Kidney tubule cell (primary cell): ENCODE measurements at regions not wholly inside any gene's neighbourhood (a gene's known extent, or its start where the extent isn't known, plus 50 kb on each side); places are given as distances from the start of the nearest gene placed in this dataset.
"Not testable (repeated sequence)": the region's sequence is repeated elsewhere in the genome, so short reads cannot be mapped to it uniquely, and the experiment has no call there.

Experiments used
- DNase-seq: peaks from one replicate; pipeline ENCODE4 v3.0.0-alpha.2; 2018; ENCODE audit warnings: low spot score

GRCh38 chr18:10142056-10142455 lies 228.2 kb downstream of the VAPA start:
- no peak for DNase-seq

- peak; percentile 30 for DNase-seq
These were observed 228.8 kb downstream of the VAPA start for GRCh38 chr18:10142496-10143160.

- no peak for DNase-seq
These were observed 229.8 kb downstream of the VAPA start for GRCh38 chr18:10143596-10143995.

GRCh38 chr18:10145546-10145945 lies 231.7 kb downstream of the VAPA start:
- no peak for DNase-seq

- DNase-seq: no peak
These were observed 233.4 kb downstream of the VAPA start for GRCh38 chr18:10147226-10147625.

- DNase-seq: no peak
These were observed 233.9 kb downstream of the VAPA start for GRCh38 chr18:10147752-10148151.

- no peak for DNase-seq
These were observed 234.5 kb downstream of the VAPA start for GRCh38 chr18:10148189-10148929.

GRCh38 chr18:10149768-10150556 lies 236.1 kb downstream of the VAPA start:
- DNase-seq: no peak

- DNase-seq: not testable (repeated sequence)
These were observed 236.8 kb downstream of the VAPA start for GRCh38 chr18:10150576-10150975.

GRCh38 chr18:10152475-10152874 lies 238.7 kb downstream of the VAPA start:
- no peak for DNase-seq

- DNase-seq: no peak
These were observed 240.3 kb downstream of the VAPA start for GRCh38 chr18:10153924-10154752.

GRCh38 chr18:10157706-10158105 lies 243.9 kb downstream of the VAPA start:
- no peak for DNase-seq

GRCh38 chr18:10160251-10160650 lies 246.4 kb downstream of the VAPA start:
- DNase-seq: no peak

- no peak for DNase-seq
These were observed 247.5 kb downstream of the VAPA start for GRCh38 chr18:10161315-10161714.

GRCh38 chr18:10162340-10162739 lies 248.5 kb downstream of the VAPA start:
- no peak for DNase-seq

- no peak for DNase-seq
These were observed 250.7 kb downstream of the VAPA start for GRCh38 chr18:10164271-10165071.

GRCh38 chr18:10166164-10166807 lies 252.5 kb downstream of the VAPA start:
- DNase-seq: no peak

GRCh38 chr18:10167759-10168158 lies 253.9 kb downstream of the VAPA start:
- DNase-seq: no peak

GRCh38 chr18:10168477-10168876 lies 254.7 kb downstream of the VAPA start:
- DNase-seq: no peak

GRCh38 chr18:10169064-10169562 lies 255.3 kb downstream of the VAPA start:
- DNase-seq: no peak
